ENCODE measurements at regions not wholly inside any gene's neighbourhood (a gene's known extent, or its start where the extent isn't known, plus 50 kb on each side); places are given as distances from the start of the nearest gene placed in this dataset.

GRCh38 chr15:93201940-93202339 lies 112.9 kb upstream of the RGMA start:
- TF ChIP-seq POLR2A (IDR thresholded peaks at IDR 0.05; ENCODE audit: low read length) (no peak), GATA1 (IDR thresholded peaks at IDR 0.05; ENCODE audit: low read depth, low read length) (no peak)

All from erythroblast (primary cell).